ENCODE measurements at regions not wholly inside any gene's neighbourhood (a gene's known extent, or its start where the extent isn't known, plus 50 kb on each side); places are given as distances from the start of the nearest gene placed in this dataset.

DNA sequence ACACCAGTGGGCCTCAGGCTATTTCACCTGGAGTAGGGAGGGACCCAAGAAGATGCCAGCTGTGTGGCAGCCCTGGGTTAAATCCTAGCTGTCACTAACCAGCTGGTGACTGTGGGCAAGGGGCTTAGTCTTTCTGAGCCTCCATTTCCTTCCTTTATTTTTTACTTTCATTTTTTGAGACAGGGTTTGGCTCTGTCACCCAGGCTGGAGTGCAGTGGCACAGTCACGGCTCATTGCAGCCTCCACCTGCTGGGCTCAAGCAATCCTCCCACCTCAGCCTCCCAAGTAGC lies 108.0 kb upstream of the SMAD3 start:
- DNase-seq, result no peak
- Histone ChIP-seq H3K36me3 (no peaks in the 10 kb centered on the region), H3K4me1 (no peaks in the 10 kb centered on the region), H3K9me3 (no peaks in the 10 kb centered on the region), H3K9ac (ENCODE audit: low read depth in 2 of 2, low read length in 2 of 2) (no peak overlapping the region), H3K4me3 (no peak overlapping the region), H3K27ac (no peak overlapping the region), H3K27me3 (no peaks in the 10 kb centered on the region)
- intact Hi-C loops (cut with DNase I), result no loop called here
- TF ChIP-seq, protein P1, sequence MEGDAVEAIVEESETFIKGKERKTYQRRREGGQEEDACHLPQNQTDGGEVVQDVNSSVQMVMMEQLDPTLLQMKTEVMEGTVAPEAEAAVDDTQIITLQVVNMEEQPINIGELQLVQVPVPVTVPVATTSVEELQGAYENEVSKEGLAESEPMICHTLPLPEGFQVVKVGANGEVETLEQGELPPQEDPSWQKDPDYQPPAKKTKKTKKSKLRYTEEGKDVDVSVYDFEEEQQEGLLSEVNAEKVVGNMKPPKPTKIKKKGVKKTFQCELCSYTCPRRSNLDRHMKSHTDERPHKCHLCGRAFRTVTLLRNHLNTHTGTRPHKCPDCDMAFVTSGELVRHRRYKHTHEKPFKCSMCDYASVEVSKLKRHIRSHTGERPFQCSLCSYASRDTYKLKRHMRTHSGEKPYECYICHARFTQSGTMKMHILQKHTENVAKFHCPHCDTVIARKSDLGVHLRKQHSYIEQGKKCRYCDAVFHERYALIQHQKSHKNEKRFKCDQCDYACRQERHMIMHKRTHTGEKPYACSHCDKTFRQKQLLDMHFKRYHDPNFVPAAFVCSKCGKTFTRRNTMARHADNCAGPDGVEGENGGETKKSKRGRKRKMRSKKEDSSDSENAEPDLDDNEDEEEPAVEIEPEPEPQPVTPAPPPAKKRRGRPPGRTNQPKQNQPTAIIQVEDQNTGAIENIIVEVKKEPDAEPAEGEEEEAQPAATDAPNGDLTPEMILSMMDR (IDR thresholded peaks at IDR 0.05), result no peak

GRCh38 chr15:66959066-66959465 lies 106.3 kb upstream of the SMAD3 start:
- no peaks in the 10 kb centered on the region for H3K4me1 ChIP-seq
- DNase-seq, result no peak
- H3K27ac ChIP-seq, result no peak overlapping the region
- no peaks in the 10 kb centered on the region for H3K27me3 ChIP-seq
- H3K4me3 ChIP-seq, result no peak overlapping the region
- H3K9ac ChIP-seq (ENCODE audit: low read depth in 2 of 2, low read length in 2 of 2), result no peak overlapping the region
- intact Hi-C loops (cut with DNase I), result no loop called here
- TF ChIP-seq, protein P1 (IDR thresholded peaks at IDR 0.05), result no peak
- no peaks in the 10 kb centered on the region for H3K36me3 ChIP-seq
- H3K9me3 ChIP-seq, result no peaks in the 10 kb centered on the region

DNA sequence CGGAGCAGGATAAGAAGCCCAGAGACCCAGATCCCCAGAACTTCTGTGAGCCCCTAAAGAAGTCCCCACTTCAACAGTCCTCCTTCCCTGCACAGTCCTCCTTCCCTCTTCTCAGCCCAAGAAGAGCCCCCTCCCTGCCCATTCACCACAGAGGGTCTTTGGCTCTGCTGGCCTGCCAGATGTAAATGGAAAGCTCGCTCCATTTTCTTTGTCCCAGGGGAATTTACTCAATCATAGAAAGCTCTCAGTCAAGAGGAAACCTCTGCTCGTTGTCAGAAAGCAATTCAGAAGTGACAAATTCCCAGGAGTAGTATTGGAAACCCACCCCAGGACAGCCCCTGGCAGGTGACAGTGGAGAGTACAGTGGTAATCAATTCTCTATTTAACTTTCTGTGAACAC lies 105.5 kb upstream of the SMAD3 start:
- H3K27me3 ChIP-seq, result no peaks in the 10 kb centered on the region
- H3K9me3 ChIP-seq, result no peaks in the 10 kb centered on the region
- intact Hi-C loops (cut with DNase I), result no loop called here
- no peak overlapping the region for H3K4me3 ChIP-seq
- H3K4me1 ChIP-seq, result no peaks in the 10 kb centered on the region
- H3K27ac ChIP-seq, result no peak overlapping the region
- no peaks in the 10 kb centered on the region for H3K36me3 ChIP-seq
- no peak overlapping the region for H3K9ac ChIP-seq (ENCODE audit: low read depth in 2 of 2, low read length in 2 of 2)
- DNase-seq, result no peak
- TF ChIP-seq, protein P1 (IDR thresholded peaks at IDR 0.05), result no peak

GRCh38 chr15:66960519-66960918 lies 104.9 kb upstream of the SMAD3 start:
- Histone ChIP-seq H3K27ac (no peak overlapping the region), H3K4me1 (no peaks in the 10 kb centered on the region), H3K27me3 (no peaks in the 10 kb centered on the region), H3K9ac (ENCODE audit: low read depth in 2 of 2, low read length in 2 of 2) (no peak overlapping the region), H3K9me3 (no peaks in the 10 kb centered on the region), H3K4me3 (no peak overlapping the region), H3K36me3 (no peaks in the 10 kb centered on the region)
- TF ChIP-seq, protein P1 (IDR thresholded peaks at IDR 0.05), result no peak
- intact Hi-C loops (cut with DNase I), result no loop called here
- DNase-seq, result no peak

DNA sequence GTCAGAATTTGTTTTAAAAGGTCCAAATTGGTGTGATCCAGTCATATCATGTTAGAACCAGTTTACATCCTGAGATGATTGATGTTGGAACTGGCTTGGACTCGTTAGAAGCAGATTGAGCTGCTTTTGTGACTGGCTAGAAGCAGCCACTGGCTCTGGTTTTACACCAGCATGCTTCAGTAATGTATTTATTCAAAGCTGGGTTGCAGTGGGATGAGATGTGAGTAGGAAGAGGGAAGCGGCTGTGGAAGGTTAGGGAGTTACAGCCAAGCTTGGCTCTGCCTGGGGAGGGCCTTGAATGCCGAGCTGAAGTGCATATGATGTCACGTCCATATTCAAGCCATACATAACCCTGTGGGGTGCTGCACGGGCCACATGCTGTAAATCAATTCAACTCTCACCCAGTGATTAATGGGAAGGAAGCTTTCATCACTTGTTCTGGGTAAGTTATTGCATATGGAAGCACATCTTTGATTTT lies 104.0 kb upstream of the SMAD3 start:
- H3K4me1 ChIP-seq, result no peaks in the 10 kb centered on the region
- no peak overlapping the region for H3K27ac ChIP-seq
- H3K4me3 ChIP-seq, result no peak overlapping the region
- H3K9ac ChIP-seq (ENCODE audit: low read depth in 2 of 2, low read length in 2 of 2), result no peak overlapping the region
- no peaks in the 10 kb centered on the region for H3K27me3 ChIP-seq
- no peaks in the 10 kb centered on the region for H3K9me3 ChIP-seq
- intact Hi-C loops (cut with DNase I), result no loop called here
- no peaks in the 10 kb centered on the region for H3K36me3 ChIP-seq
- no peak for DNase-seq
- TF ChIP-seq, protein P1 (IDR thresholded peaks at IDR 0.05), result no peak

- Histone ChIP-seq H3K4me3 (no peak overlapping the region), H3K9ac (ENCODE audit: low read depth in 2 of 2, low read length in 2 of 2) (no peak overlapping the region), H3K9me3 (no peaks in the 10 kb centered on the region), H3K36me3 (no peaks in the 10 kb centered on the region), H3K27ac (no peak overlapping the region), H3K27me3 (no peaks in the 10 kb centered on the region), H3K4me1 (no peaks in the 10 kb centered on the region)
- TF ChIP-seq, protein P1 (IDR thresholded peaks at IDR 0.05), result no peak
- intact Hi-C loops (cut with DNase I), result no loop called here
- no peak for DNase-seq
Measured at GRCh38 chr15:66961901-66962300, 103.5 kb upstream of the SMAD3 start.
